Caco-2 (cell line): ENCODE measurements at regions not wholly inside any gene's neighbourhood (a gene's known extent, or its start where the extent isn't known, plus 50 kb on each side); places are given as distances from the start of the nearest gene placed in this dataset.
"Not testable (repeated sequence)": the region's sequence is repeated elsewhere in the genome, so short reads cannot be mapped to it uniquely, and the experiment has no call there.

Experiments used
- BruUV-seq: library from RNA; stranded (reverse); fragments of 400-500 nt; replicated peaks from 2 replicates; lab custom pipeline; 2021; lab: Mats Ljungman, UMichigan
- CTCF ChIA-PET: fragments of 300-600 bp; sonication (Branson Sonifier 250); formaldehyde crosslinking; loops from one replicate; lab custom pipeline; 2022; ENCODE audit warnings: antibody characterized with exemption; lab: Charles Lee
- POLR2A ChIA-PET: fragments of 300-600 bp; sonication (Branson Sonifier 250); formaldehyde crosslinking; loops from one replicate; lab custom pipeline; 2022; ENCODE audit warnings: antibody characterized with exemption; lab: Charles Lee
- DNase-seq, 2 experiments: peaks; one replicate each; pipeline versions ENCODE4 v3.0.0 to v3.0.0-alpha.2; 2020 to 2022
- H3K27me3 ChIP-seq: replicated peaks from 2 replicates; pipeline ENCODE4 v1.6.0; 2011; ENCODE audit warnings: low read length; ENCODE audit not compliant: control insufficient read depth, insufficient read depth
- H3K36me3 ChIP-seq: 2 replicates; pipeline ENCODE4 v1.5.1; 2011; ENCODE audit warnings: low read length; ENCODE audit not compliant: control insufficient read depth, insufficient read depth
- H3K4me1 ChIP-seq: fragments of 250-450 bp; sonication (Bioruptor Pico); 2 replicates; pipeline ENCODE4 v1.5.1; 2020; ENCODE audit warnings: mild to moderate bottlenecking
- H3K4me3 ChIP-seq: 2 replicates; pipeline ENCODE4 v1.5.1; 2011; ENCODE audit warnings: low read depth, mild to moderate bottlenecking, control low read depth, low read length
- H3K9me3 ChIP-seq: fragments of 250-450 bp; sonication (Bioruptor Pico); 2 replicates; pipeline ENCODE4 v1.5.1; 2020; ENCODE audit warnings: mild to moderate bottlenecking, moderate library complexity
- H3K27ac Mint-ChIP-seq: one replicate; pipeline ENCODE4 v1.8.0; 2022; ENCODE audit warnings: mixed read lengths; ENCODE audit not compliant: unreplicated experiment
- H3K27me3 Mint-ChIP-seq: one replicate; pipeline ENCODE4 v1.8.0; 2022; ENCODE audit warnings: mixed read lengths; ENCODE audit not compliant: insufficient read depth, unreplicated experiment
- H3K36me3 Mint-ChIP-seq: one replicate; pipeline ENCODE4 v1.8.0; 2022; ENCODE audit warnings: mild to moderate bottlenecking, mixed read lengths; ENCODE audit not compliant: insufficient read depth, unreplicated experiment
- H3K4me1 Mint-ChIP-seq: one replicate; pipeline ENCODE4 v1.8.0; 2022; ENCODE audit warnings: low read depth, mixed read lengths; ENCODE audit not compliant: unreplicated experiment
- H3K4me3 Mint-ChIP-seq: one replicate; pipeline ENCODE4 v1.8.0; 2022; ENCODE audit warnings: mild to moderate bottlenecking, moderate library complexity, mixed read lengths; ENCODE audit not compliant: unreplicated experiment
- H3K9me3 Mint-ChIP-seq: one replicate; pipeline ENCODE4 v1.8.0; 2022; ENCODE audit warnings: mixed read lengths; ENCODE audit not compliant: unreplicated experiment
- intact Hi-C: fragments of 100-400 bp; cut with micrococcal nuclease; formaldehyde crosslinking; loops from one replicate; pipeline ENCODE4 v1.10.0; 2022; ENCODE audit not compliant: unreplicated experiment
- TF ChIP-seq, protein P1 (sequence below), 2 experiments: fragments of 200-600 bp in 1 of 2; IDR thresholded peaks; 1 replicate in 1 of 2; 2 replicates in 1 of 2; pipeline versions ENCODE4 v1.5.1 to v1.8.0; 2011 to 2022; ENCODE audit warnings: antibody characterized with exemption in 1 of 2, control low read depth in 1 of 2, inconsistent platforms in 1 of 2, low read depth in 1 of 2, low read length in 1 of 2, mild to moderate bottlenecking in 1 of 2, moderate library complexity in 1 of 2; ENCODE audit not compliant: insufficient read depth in 1 of 2, severe bottlenecking in 1 of 2, unreplicated experiment in 1 of 2

DNA sequence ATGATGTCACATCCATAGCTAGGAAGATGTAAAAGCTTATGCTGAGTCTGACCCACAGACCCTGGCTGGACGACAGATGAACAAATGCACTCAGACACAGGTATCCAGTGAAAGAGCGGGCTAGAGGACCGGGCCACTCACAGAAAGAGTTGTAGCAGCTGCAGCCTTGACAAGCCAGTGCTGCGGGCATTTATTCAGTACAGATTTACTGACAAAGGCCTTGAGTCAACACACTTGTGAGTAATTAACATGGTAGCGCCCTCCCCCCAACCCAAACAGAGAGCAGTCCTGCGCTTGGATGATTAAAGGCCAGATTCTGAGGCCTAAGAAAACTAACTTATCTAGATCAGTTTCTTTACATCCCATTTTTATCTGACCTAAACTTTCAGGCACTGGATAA is 244.6 kb downstream of the SPANXN4 start:
- POLR2A ChIA-PET = no interaction called here
- H3K36me3 Mint-ChIP-seq = no peaks in the 10 kb centered on the region
- no peaks in the 10 kb centered on the region for H3K9me3 ChIP-seq
- CTCF ChIA-PET = no interaction called here
- no peaks in the 10 kb centered on the region for H3K27me3 Mint-ChIP-seq
- no peak for DNase-seq
- H3K4me1 Mint-ChIP-seq = no peaks in the 10 kb centered on the region
- H3K36me3 ChIP-seq = no peaks in the 10 kb centered on the region
- no peak overlapping the region for H3K27ac Mint-ChIP-seq
- no peaks in the 10 kb centered on the region for H3K27me3 ChIP-seq
- peaks cover 10% of the 10 kb centered on the region for H3K9me3 Mint-ChIP-seq
- intact Hi-C loops = no loop called here
- BruUV-seq = no TSS peak
- H3K4me1 ChIP-seq = no peaks in the 10 kb centered on the region
- TF ChIP-seq, protein P1, sequence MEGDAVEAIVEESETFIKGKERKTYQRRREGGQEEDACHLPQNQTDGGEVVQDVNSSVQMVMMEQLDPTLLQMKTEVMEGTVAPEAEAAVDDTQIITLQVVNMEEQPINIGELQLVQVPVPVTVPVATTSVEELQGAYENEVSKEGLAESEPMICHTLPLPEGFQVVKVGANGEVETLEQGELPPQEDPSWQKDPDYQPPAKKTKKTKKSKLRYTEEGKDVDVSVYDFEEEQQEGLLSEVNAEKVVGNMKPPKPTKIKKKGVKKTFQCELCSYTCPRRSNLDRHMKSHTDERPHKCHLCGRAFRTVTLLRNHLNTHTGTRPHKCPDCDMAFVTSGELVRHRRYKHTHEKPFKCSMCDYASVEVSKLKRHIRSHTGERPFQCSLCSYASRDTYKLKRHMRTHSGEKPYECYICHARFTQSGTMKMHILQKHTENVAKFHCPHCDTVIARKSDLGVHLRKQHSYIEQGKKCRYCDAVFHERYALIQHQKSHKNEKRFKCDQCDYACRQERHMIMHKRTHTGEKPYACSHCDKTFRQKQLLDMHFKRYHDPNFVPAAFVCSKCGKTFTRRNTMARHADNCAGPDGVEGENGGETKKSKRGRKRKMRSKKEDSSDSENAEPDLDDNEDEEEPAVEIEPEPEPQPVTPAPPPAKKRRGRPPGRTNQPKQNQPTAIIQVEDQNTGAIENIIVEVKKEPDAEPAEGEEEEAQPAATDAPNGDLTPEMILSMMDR (IDR thresholded peaks at IDR 0.05; ENCODE audit: insufficient read depth in 1 of 2, low read depth in 1 of 2, low read length in 1 of 2, severe bottlenecking in 1 of 2, unreplicated experiment in 1 of 2) = no peak
- no peak overlapping the region for H3K4me3 Mint-ChIP-seq
- H3K4me3 ChIP-seq = no peak overlapping the region

DNA sequence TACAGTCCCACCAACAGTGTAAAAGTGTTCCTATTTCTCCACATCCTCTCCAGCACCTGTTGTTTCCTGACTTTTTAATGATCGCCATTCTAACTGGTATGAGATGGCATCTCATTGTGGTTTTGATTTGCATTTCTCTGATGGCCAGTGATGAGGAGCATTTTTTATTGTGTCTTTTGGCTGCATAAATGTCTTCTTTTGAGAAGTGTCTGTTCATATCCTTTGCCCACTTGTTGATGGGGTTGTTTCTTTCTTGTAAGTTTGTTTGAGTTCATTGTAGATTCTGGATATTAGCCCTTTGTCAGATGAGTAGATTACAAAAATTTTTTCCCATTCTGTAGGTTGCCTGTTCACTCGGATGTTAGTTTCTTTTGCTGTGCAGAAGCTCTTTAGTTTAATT is 218.9 kb downstream of the SPANXN4 start:
- H3K27me3 Mint-ChIP-seq, H3K36me3 Mint-ChIP-seq, H3K36me3 ChIP-seq, H3K9me3 ChIP-seq, H3K9me3 Mint-ChIP-seq, POLR2A ChIA-PET, H3K4me3 Mint-ChIP-seq, H3K4me3 ChIP-seq, DNase-seq, H3K27me3 ChIP-seq, H3K4me1 Mint-ChIP-seq, intact Hi-C loops, H3K4me1 ChIP-seq, H3K27ac Mint-ChIP-seq, BruUV-seq: not testable (repeated sequence)
- CTCF ChIA-PET = interaction anchor here (0.6 kb wide), 1 partner anchor 213 kb away, joined by 3 read pairs; no protein-coding TSS in a partner anchor

GRCh38 chrX:143240658-143241057 is 214.9 kb downstream of the SPANXN4 start:
- Histone ChIP-seq H3K36me3 (no peaks in the 10 kb centered on the region), H3K4me3 (no peak overlapping the region), H3K9me3 (no peaks in the 10 kb centered on the region), H3K27me3 (no peaks in the 10 kb centered on the region), H3K4me1 (no peaks in the 10 kb centered on the region)
- no peak for DNase-seq
- BruUV-seq = no TSS peak
- H3K9me3 Mint-ChIP-seq = peaks cover 3% of the 10 kb centered on the region
- no peaks in the 10 kb centered on the region for H3K27me3 Mint-ChIP-seq
- TF ChIP-seq, protein P1 (IDR thresholded peaks at IDR 0.05; ENCODE audit: insufficient read depth in 1 of 2, low read depth in 1 of 2, low read length in 1 of 2, severe bottlenecking in 1 of 2, unreplicated experiment in 1 of 2) = no peak
- POLR2A ChIA-PET = no interaction called here
- H3K4me1 Mint-ChIP-seq = no peaks in the 10 kb centered on the region
- H3K36me3 Mint-ChIP-seq = no peaks in the 10 kb centered on the region
- CTCF ChIA-PET = no interaction called here
- H3K4me3 Mint-ChIP-seq = no peak overlapping the region
- no peak overlapping the region for H3K27ac Mint-ChIP-seq
- intact Hi-C loops = no loop called here

GRCh38 chrX:143231492-143231891 is 205.8 kb downstream of the SPANXN4 start:
- ChIA-PET CTCF (no interaction called here), POLR2A (no interaction called here)
- Mint-ChIP-seq H3K27ac (no peak overlapping the region), H3K4me1 (no peaks in the 10 kb centered on the region), H3K27me3 (no peaks in the 10 kb centered on the region), H3K4me3 (no peak overlapping the region), H3K36me3 (no peaks in the 10 kb centered on the region), H3K9me3 (peaks cover 21% of the 10 kb centered on the region)
- intact Hi-C loops = no loop called here
- Histone ChIP-seq H3K27me3 (no peaks in the 10 kb centered on the region), H3K9me3 (no peaks in the 10 kb centered on the region), H3K36me3 (no peaks in the 10 kb centered on the region), H3K4me3 (no peak overlapping the region), H3K4me1 (no peaks in the 10 kb centered on the region)
- no TSS peak for BruUV-seq
- TF ChIP-seq, protein P1 (IDR thresholded peaks at IDR 0.05; ENCODE audit: insufficient read depth in 1 of 2, low read depth in 1 of 2, low read length in 1 of 2, severe bottlenecking in 1 of 2, unreplicated experiment in 1 of 2) = no peak
- no peak for DNase-seq

DNA sequence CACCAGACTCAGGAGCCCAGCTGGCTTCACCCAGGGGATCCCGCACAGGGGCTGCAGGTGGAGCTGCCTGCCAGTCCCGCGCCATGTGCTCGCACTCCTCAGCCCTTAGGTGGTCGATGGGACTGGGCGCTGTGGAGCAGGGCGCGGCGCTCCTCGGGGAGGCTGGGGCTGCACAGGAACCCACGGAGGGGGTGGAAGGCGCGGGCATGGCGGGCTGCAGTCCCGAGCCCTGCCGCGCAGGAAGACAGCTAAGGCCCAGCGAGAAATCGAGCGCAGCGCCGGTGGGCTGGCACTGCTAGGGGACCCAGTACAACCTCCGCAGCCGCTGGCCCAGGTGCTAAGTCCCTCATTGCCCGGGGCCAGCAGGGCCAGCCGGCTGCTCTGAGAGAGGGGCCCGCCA is 202.9 kb downstream of the SPANXN4 start:
- H3K4me1 ChIP-seq, BruUV-seq, H3K9me3 ChIP-seq, H3K27me3 Mint-ChIP-seq, H3K27ac Mint-ChIP-seq, H3K27me3 ChIP-seq, H3K36me3 Mint-ChIP-seq, H3K4me1 Mint-ChIP-seq, CTCF ChIA-PET, H3K4me3 ChIP-seq, DNase-seq, H3K36me3 ChIP-seq, POLR2A ChIA-PET, H3K4me3 Mint-ChIP-seq, intact Hi-C loops: not testable (repeated sequence)
- peaks cover 12% of the 10 kb centered on the region for H3K9me3 Mint-ChIP-seq
